ENCODE measurements at regions not wholly inside any gene's neighbourhood (a gene's known extent, or its start where the extent isn't known, plus 50 kb on each side); places are given as distances from the start of the nearest gene placed in this dataset.

GRCh38 chr4:23219779-23220408 lies 527.2 kb downstream of the GBA3 start:
- TF ChIP-seq CTCF (IDR thresholded peaks at IDR 0.05; ENCODE audit: poor library complexity, severe bottlenecking), result peak; percentile 65
- peak; percentile 42 for TF ChIP-seq SMC3 (conservative IDR thresholded peaks at IDR 0.05; ENCODE audit: poor library complexity)
- TF ChIP-seq POLR2AphosphoS5 (IDR thresholded peaks at IDR 0.05), result peak; percentile 62

All from neural cell (in vitro differentiated cells).